IMR-90 (cell line): ENCODE measurements at regions not wholly inside any gene's neighbourhood (a gene's known extent, or its start where the extent isn't known, plus 50 kb on each side); places are given as distances from the start of the nearest gene placed in this dataset.

Experiments used
- ATAC-seq: fragments of 200-7000 bp; cut with Tn5 transposase; 2 replicates; pipeline ENCODE4 v1.9.1; 2020; ENCODE audit warnings: low read depth, mild to moderate bottlenecking, moderate library complexity
- BruUV-seq: library from RNA; stranded (reverse); fragments of 400-500 nt; replicated peaks from 2 replicates; lab custom pipeline; 2021; lab: Mats Ljungman, UMichigan
- CTCF ChIA-PET: fragments of 300-600 bp; formaldehyde crosslinking; extraction: SDS; loops from one replicate; lab custom pipeline; 2021; ENCODE audit warnings: antibody characterized with exemption; lab: Yijun Ruan, JAX
- POLR2A ChIA-PET: fragments of 300-600 bp; sonication (Branson Sonifier 250); formaldehyde crosslinking; loops from one replicate; lab custom pipeline; 2022; ENCODE audit warnings: antibody characterized with exemption; ENCODE audit not compliant: unreplicated experiment; lab: Charles Lee
- DNase-seq: peaks from one replicate; pipeline ENCODE4 v3.0.0; 2013
- H2AFZ ChIP-seq: replicated peaks from 2 replicates; pipeline ENCODE3; 2013; ENCODE audit warnings: low read length, mild to moderate bottlenecking; ENCODE audit not compliant: poor library complexity
- H2AK5ac ChIP-seq: 2 replicates; pipeline ENCODE4 v1.6.1; 2013; ENCODE audit warnings: low read depth, low read length, inconsistent platforms
- H2AK9ac ChIP-seq: replicated peaks from 2 replicates; pipeline ENCODE3; 2013; ENCODE audit warnings: mild to moderate bottlenecking, low read depth, low read length, moderate library complexity; ENCODE audit not compliant: poor library complexity
- H2BK120ac ChIP-seq: 2 replicates; pipeline ENCODE4 v1.6.1; 2013; ENCODE audit warnings: low read depth, low read length, inconsistent platforms
- H2BK15ac ChIP-seq: 3 replicates; pipeline ENCODE4 v1.6.1; 2013; ENCODE audit warnings: low read depth, low read length, inconsistent platforms
- H2BK20ac ChIP-seq: 2 replicates; pipeline ENCODE4 v1.6.1; 2013; ENCODE audit warnings: low read depth, mild to moderate bottlenecking, inconsistent platforms, low read length, moderate library complexity
- H2BK5ac ChIP-seq: 2 replicates; pipeline ENCODE4 v1.6.1; 2013; ENCODE audit warnings: mild to moderate bottlenecking, low read depth, low read length, inconsistent platforms; ENCODE audit not compliant: poor library complexity, severe bottlenecking
- H3K14ac ChIP-seq: replicated peaks from 2 replicates; pipeline ENCODE4 v1.6.1; 2013; ENCODE audit warnings: low read depth, low read length, inconsistent platforms
- H3K18ac ChIP-seq: 2 replicates; pipeline ENCODE4 v1.6.1; 2013; ENCODE audit warnings: low read depth, low read length, control low read depth
- H3K23ac ChIP-seq: 2 replicates; pipeline ENCODE4 v1.6.1; 2013; ENCODE audit warnings: low read depth, low read length, inconsistent platforms
- H3K27ac ChIP-seq: 2 replicates; pipeline ENCODE4 v1.5.1; 2013; ENCODE audit warnings: mild to moderate bottlenecking, control low read depth, low read length; ENCODE audit not compliant: insufficient read depth
- H3K27me3 ChIP-seq: 2 replicates; pipeline ENCODE4 v1.6.1; 2013; ENCODE audit warnings: low read length; ENCODE audit not compliant: control insufficient read depth, insufficient read depth
- H3K36me3 ChIP-seq: 2 replicates; pipeline ENCODE4 v1.6.1; 2013; ENCODE audit warnings: low read length, mixed read lengths; ENCODE audit not compliant: control insufficient read depth, insufficient read depth
- H3K4ac ChIP-seq: 2 replicates; pipeline ENCODE4 v1.6.1; 2013; ENCODE audit warnings: low read depth, low read length, inconsistent platforms
- H3K4me1 ChIP-seq: 2 replicates; pipeline ENCODE4 v1.6.1; 2013; ENCODE audit warnings: low read length, mixed read lengths; ENCODE audit not compliant: control insufficient read depth, insufficient read depth
- H3K4me2 ChIP-seq: 2 replicates; pipeline ENCODE4 v1.6.1; 2013; ENCODE audit warnings: low read depth, mild to moderate bottlenecking, control low read depth, low read length, moderate library complexity
- H3K4me3 ChIP-seq: 2 replicates; pipeline ENCODE4 v1.5.1; 2013; ENCODE audit warnings: low read depth, mild to moderate bottlenecking, control low read depth, low read length, moderate library complexity; ENCODE audit not compliant: insufficient read depth
- H3K56ac ChIP-seq: 2 replicates; pipeline ENCODE4 v1.6.1; 2013; ENCODE audit warnings: low read length, inconsistent platforms; ENCODE audit not compliant: insufficient read depth; ENCODE audit errors: extremely low read depth
- H3K79me1 ChIP-seq, 2 experiments: 2 replicates each; pipeline ENCODE4 v1.6.1; 2013; ENCODE audit warnings: low read length in 2 of 2, inconsistent platforms in 1 of 2, low read depth in 1 of 2
- H3K9ac ChIP-seq: 2 replicates; pipeline ENCODE4 v1.6.1; 2013; ENCODE audit warnings: low read depth, low read length, control low read depth
- H3K9me1 ChIP-seq: 2 replicates; pipeline ENCODE4 v1.6.1; 2013; ENCODE audit warnings: low read length, inconsistent platforms; ENCODE audit not compliant: insufficient read depth
- H3K9me3 ChIP-seq: 2 replicates; pipeline ENCODE4 v1.6.1; 2013; ENCODE audit warnings: low read length; ENCODE audit not compliant: control insufficient read depth, insufficient read depth
- H4K20me1 ChIP-seq: 2 replicates; pipeline ENCODE4 v1.6.1; 2013; ENCODE audit warnings: low read length, inconsistent platforms; ENCODE audit not compliant: insufficient read depth
- H4K5ac ChIP-seq: 2 replicates; pipeline ENCODE4 v1.6.1; 2013; ENCODE audit warnings: mild to moderate bottlenecking, low read depth, low read length, control low read depth
- H4K8ac ChIP-seq, 2 experiments: 2 replicates each; pipeline ENCODE4 v1.6.1; 2013; ENCODE audit warnings: low read depth in 2 of 2, low read length in 2 of 2, control low read depth in 1 of 2, inconsistent platforms in 1 of 2
- H4K91ac ChIP-seq: 2 replicates; pipeline ENCODE4 v1.6.1; 2013; ENCODE audit warnings: low read depth, low read length, inconsistent platforms; ENCODE audit not compliant: insufficient read depth
- BHLHE40 ChIP-seq: fragments of 150-350 bp; IDR thresholded peaks from 2 replicates; pipeline ENCODE4 v1.6.1; 2016; ENCODE audit warnings: mild to moderate bottlenecking, low read depth, low read length
- CEBPB ChIP-seq: IDR thresholded peaks from 2 replicates; pipeline ENCODE4 v1.6.1; 2012; ENCODE audit warnings: low read depth, low read length, improper control_type of control experiment
- CTCF ChIP-seq: conservative IDR thresholded peaks from 2 replicates; pipeline ENCODE4 v1.5.1; 2012; ENCODE audit warnings: mild to moderate bottlenecking, low read depth, low read length, improper control_type of control experiment
- ELK1 ChIP-seq: fragments of 150-350 bp; IDR thresholded peaks from 2 replicates; pipeline ENCODE4 v1.6.1; 2016; ENCODE audit warnings: low read depth, mild to moderate bottlenecking, low read length, moderate library complexity, borderline replicate concordance
- FOS ChIP-seq: fragments of 150-350 bp; IDR thresholded peaks from 2 replicates; pipeline ENCODE4 v1.6.1; 2016; ENCODE audit warnings: low read depth, low read length
- MAFK ChIP-seq: IDR thresholded peaks from 2 replicates; pipeline ENCODE4 v1.6.1; 2012; ENCODE audit warnings: low read depth, low read length, improper control_type of control experiment
- MAZ ChIP-seq: IDR thresholded peaks from 2 replicates; pipeline ENCODE4 v1.6.1; 2012; ENCODE audit warnings: low read depth, mild to moderate bottlenecking, low read length, improper control_type of control experiment, moderate library complexity, borderline replicate concordance
- MXI1 ChIP-seq: IDR thresholded peaks from 2 replicates; pipeline ENCODE4 v1.6.1; 2012; ENCODE audit warnings: low read depth, mild to moderate bottlenecking, low read length, moderate library complexity, borderline replicate concordance
- POLR2A ChIP-seq: IDR thresholded peaks from 2 replicates; pipeline ENCODE4 v1.6.1; 2012; ENCODE audit warnings: mild to moderate bottlenecking, low read depth, low read length
- RAD21 ChIP-seq: IDR thresholded peaks from 2 replicates; pipeline ENCODE4 v1.6.1; 2012; ENCODE audit warnings: low read length, improper control_type of control experiment
- RCOR1 ChIP-seq: IDR thresholded peaks from 2 replicates; pipeline ENCODE4 v1.6.1; 2012; ENCODE audit warnings: mild to moderate bottlenecking, low read length, improper control_type of control experiment; ENCODE audit not compliant: insufficient replicate concordance
- RFX5 ChIP-seq: IDR thresholded peaks from 2 replicates; pipeline ENCODE4 v1.8.0; 2012; ENCODE audit warnings: low read depth, mild to moderate bottlenecking, low read length, moderate library complexity
- USF2 ChIP-seq: fragments of 150-350 bp; IDR thresholded peaks from 2 replicates; pipeline ENCODE4 v1.6.1; 2017; ENCODE audit warnings: mild to moderate bottlenecking, antibody characterized with exemption, low read length, low read depth
- WGBS, 2 experiments: methylation state at CpG; one replicate each; pipeline versions ENCODE4 v1.1.5 to v1.1.7; 2013; ENCODE audit warnings: missing lambda C conversion rate in 2 of 2; ENCODE audit not compliant: insufficient read length in 1 of 2; ENCODE audit errors: extremely low coverage in 2 of 2; 5-methylcytosine and 5-hydroxymethylcytosine counted together
- dilution Hi-C: fragments of 300-500 bp; cut with HindIII; formaldehyde crosslinking; loops from one replicate; pipeline ENCODE4 v1.14.3; 2018; ENCODE audit warnings: low sequenced_read_pairs; ENCODE audit not compliant: unreplicated experiment
- in situ Hi-C: fragments of 300-500 bp; cut with MboI; formaldehyde crosslinking; loops from 3 replicates; pipeline ENCODE4 v1.14.3; 2019; ENCODE audit warnings: low sequenced_read_pairs, inconsistent platforms, mixed read lengths
- intact Hi-C: fragments of 100-400 bp; cut with micrococcal nuclease; formaldehyde crosslinking; loops from 2 replicates; pipeline ENCODE4 v1.10.0; 2022

- no peak overlapping the region for H3K9ac ChIP-seq
- no peak overlapping the region for H3K18ac ChIP-seq
- H3K4ac ChIP-seq, result no peak overlapping the region
- in situ Hi-C loops, result no loop called here
- H4K20me1 ChIP-seq, result no peaks in the 10 kb centered on the region
- H2BK120ac ChIP-seq, result no peak overlapping the region
- H3K56ac ChIP-seq, result no peak overlapping the region
- H3K9me3 ChIP-seq, result no peaks in the 10 kb centered on the region
- DNase-seq, result no peak
- H4K91ac ChIP-seq, result no peak overlapping the region
- POLR2A ChIA-PET, result no interaction called here
- H2BK20ac ChIP-seq, result no peak overlapping the region
- CTCF ChIA-PET, result no interaction called here
- H3K14ac ChIP-seq, result no peak overlapping the region
- H2BK15ac ChIP-seq, result no peak overlapping the region
- TF ChIP-seq FOS, result no peak
- TF ChIP-seq ELK1, result no peak
- TF ChIP-seq MXI1, result no peak
- no peak for TF ChIP-seq MAFK
- no peak for TF ChIP-seq CTCF
- no peak for TF ChIP-seq POLR2A
- TF ChIP-seq USF2, result no peak
- no peak for TF ChIP-seq BHLHE40
- no peak for TF ChIP-seq CEBPB
- no peak for TF ChIP-seq MAZ
- TF ChIP-seq RAD21, result no peak
- TF ChIP-seq RCOR1, result no peak
- TF ChIP-seq RFX5, result no peak
- H3K27ac ChIP-seq, result no peak overlapping the region
- no CpG with 5 or more reads among the region's 5 CpGs for WGBS, 2 experiments
- no peak overlapping the region for H3K4me3 ChIP-seq
- no peaks in the 10 kb centered on the region for H3K9me1 ChIP-seq
- no peak overlapping the region for H2AFZ ChIP-seq
- dilution Hi-C loops, result no loop called here
- ATAC-seq, result no peak
- H2AK9ac ChIP-seq, result no peak overlapping the region
- BruUV-seq, result no TSS peak
- H2BK5ac ChIP-seq, result no peak overlapping the region
- no peak overlapping the region for H3K23ac ChIP-seq
- H2AK5ac ChIP-seq, result no peak overlapping the region
- no peak overlapping the region for H4K5ac ChIP-seq
- no peak overlapping the region for H4K8ac ChIP-seq
- no peak overlapping the region for H3K4me2 ChIP-seq
- no peaks in the 10 kb centered on the region for H3K79me1 ChIP-seq
- H3K36me3 ChIP-seq, result no peaks in the 10 kb centered on the region
- H3K27me3 ChIP-seq, result no peaks in the 10 kb centered on the region
- intact Hi-C loops, result no loop called here
- no peaks in the 10 kb centered on the region for H3K4me1 ChIP-seq
Measured at GRCh38 chr4:23986270-23986669, 96.4 kb upstream of the PPARGC1A start.
